ENCODE measurements at regions not wholly inside any gene's neighbourhood (a gene's known extent, or its start where the extent isn't known, plus 50 kb on each side); places are given as distances from the start of the nearest gene placed in this dataset.

DNA sequence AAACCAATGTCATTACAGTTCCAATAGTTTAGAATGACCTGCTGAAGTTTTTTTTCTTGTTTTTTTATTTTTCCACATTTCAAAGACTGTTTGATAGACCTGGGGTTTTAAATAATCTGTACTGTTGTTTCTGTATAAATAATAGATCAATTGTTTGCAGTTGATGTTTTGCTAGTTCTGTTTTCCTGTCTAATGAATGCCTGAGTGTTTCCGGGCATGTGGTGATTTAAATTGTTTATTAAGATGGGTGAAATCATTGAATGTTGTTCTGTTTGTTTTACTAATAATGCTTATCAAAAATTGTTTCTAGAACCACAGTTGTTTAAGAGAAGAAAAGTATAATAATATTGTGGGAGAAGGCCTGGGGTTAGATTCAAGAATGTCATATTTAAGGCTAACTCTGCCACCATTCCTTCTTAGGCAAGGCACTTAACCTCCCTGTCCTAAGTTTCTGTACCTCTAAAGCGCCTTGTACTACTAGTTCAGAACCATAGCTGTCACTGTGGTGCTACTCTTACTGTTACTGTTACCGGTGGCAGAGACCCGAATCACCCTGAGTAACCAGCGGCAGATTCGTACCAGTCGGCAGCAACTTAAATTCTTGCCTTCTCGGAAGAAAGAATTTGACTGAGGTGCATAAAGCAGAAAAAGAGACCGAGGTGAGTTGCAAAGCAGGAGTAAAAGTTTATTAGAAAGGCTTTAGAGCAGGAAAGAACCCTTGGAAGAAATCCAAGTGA is 1014.1 kb downstream of the REEP3 start:
- TF ChIP-seq EZH2 (IDR thresholded peaks at IDR 0.05; ENCODE audit: low read depth, unreplicated experiment) (no peak), ZNF114 (CRISPR knock-in tag; IDR thresholded peaks at IDR 0.05) (no peak), ETS1 (IDR thresholded peaks at IDR 0.05) (no peak), POLR2AphosphoS5 (IDR thresholded peaks at IDR 0.05; ENCODE audit: low read depth) (no peak), ZNF331 (CRISPR knock-in tag; IDR thresholded peaks at IDR 0.05; ENCODE audit: low read depth) (no peak), EZH2phosphoT487 (IDR thresholded peaks at IDR 0.05; ENCODE audit: unreplicated experiment) (no peak), REST (IDR thresholded peaks at IDR 0.05; ENCODE audit: unreplicated experiment) (no peak)
- TF ChIP-seq, protein P1, sequence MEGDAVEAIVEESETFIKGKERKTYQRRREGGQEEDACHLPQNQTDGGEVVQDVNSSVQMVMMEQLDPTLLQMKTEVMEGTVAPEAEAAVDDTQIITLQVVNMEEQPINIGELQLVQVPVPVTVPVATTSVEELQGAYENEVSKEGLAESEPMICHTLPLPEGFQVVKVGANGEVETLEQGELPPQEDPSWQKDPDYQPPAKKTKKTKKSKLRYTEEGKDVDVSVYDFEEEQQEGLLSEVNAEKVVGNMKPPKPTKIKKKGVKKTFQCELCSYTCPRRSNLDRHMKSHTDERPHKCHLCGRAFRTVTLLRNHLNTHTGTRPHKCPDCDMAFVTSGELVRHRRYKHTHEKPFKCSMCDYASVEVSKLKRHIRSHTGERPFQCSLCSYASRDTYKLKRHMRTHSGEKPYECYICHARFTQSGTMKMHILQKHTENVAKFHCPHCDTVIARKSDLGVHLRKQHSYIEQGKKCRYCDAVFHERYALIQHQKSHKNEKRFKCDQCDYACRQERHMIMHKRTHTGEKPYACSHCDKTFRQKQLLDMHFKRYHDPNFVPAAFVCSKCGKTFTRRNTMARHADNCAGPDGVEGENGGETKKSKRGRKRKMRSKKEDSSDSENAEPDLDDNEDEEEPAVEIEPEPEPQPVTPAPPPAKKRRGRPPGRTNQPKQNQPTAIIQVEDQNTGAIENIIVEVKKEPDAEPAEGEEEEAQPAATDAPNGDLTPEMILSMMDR (conservative IDR thresholded peaks at IDR 0.05; ENCODE audit: low read depth in 2 of 2), result peak in 1 of 2 experiments; percentile 14; a peak in 1 of 4 replicates
